ENCODE measurements at regions not wholly inside any gene's neighbourhood (a gene's known extent, or its start where the extent isn't known, plus 50 kb on each side); places are given as distances from the start of the nearest gene placed in this dataset.

- TF ChIP-seq ZBTB43 (CRISPR knock-in tag; conservative IDR thresholded peaks at IDR 0.05) (no peak), ZXDC (CRISPR knock-in tag; IDR thresholded peaks at IDR 0.05) (no peak), FOXM1 (CRISPR knock-in tag; IDR thresholded peaks at IDR 0.05) (no peak), CREB1 (IDR thresholded peaks at IDR 0.05) (no peak), CREB1 (CRISPR knock-in tag; IDR thresholded peaks at IDR 0.05) (no peak), CTCF (CRISPR knock-in tag; IDR thresholded peaks at IDR 0.05) (no peak), NAIF1 (CRISPR knock-in tag; IDR thresholded peaks at IDR 0.05; ENCODE audit: borderline replicate concordance) (no peak), CENPBD1 (CRISPR knock-in tag; IDR thresholded peaks at IDR 0.05; ENCODE audit: borderline replicate concordance, low read depth) (no peak), POLR2AphosphoS5 (IDR thresholded peaks at IDR 0.05; ENCODE audit: low read depth, low read length) (no peak), ZNF121 (CRISPR knock-in tag; IDR thresholded peaks at IDR 0.05) (no peak), MEIS2 (CRISPR knock-in tag; IDR thresholded peaks at IDR 0.05) (no peak), CHD4 (IDR thresholded peaks at IDR 0.05; ENCODE audit: borderline replicate concordance, low read length) (no peak), ZNF639 (CRISPR knock-in tag; conservative IDR thresholded peaks at IDR 0.05) (no peak)
These were observed 301.7 kb downstream of the BRD1 start for GRCh38 chr22:49525801-49526535.

All from HepG2 (cell line).